NCI-H460 (cell line): ENCODE measurements at regions not wholly inside any gene's neighbourhood (a gene's known extent, or its start where the extent isn't known, plus 50 kb on each side); places are given as distances from the start of the nearest gene placed in this dataset.
"Not testable (repeated sequence)": the region's sequence is repeated elsewhere in the genome, so short reads cannot be mapped to it uniquely, and the experiment has no call there.

Experiments used
- DNase-seq: peaks from one replicate; pipeline ENCODE4 v3.0.0-alpha.2; 2016; ENCODE audit warnings: low read depth; ENCODE audit errors: extremely low read depth

DNA sequence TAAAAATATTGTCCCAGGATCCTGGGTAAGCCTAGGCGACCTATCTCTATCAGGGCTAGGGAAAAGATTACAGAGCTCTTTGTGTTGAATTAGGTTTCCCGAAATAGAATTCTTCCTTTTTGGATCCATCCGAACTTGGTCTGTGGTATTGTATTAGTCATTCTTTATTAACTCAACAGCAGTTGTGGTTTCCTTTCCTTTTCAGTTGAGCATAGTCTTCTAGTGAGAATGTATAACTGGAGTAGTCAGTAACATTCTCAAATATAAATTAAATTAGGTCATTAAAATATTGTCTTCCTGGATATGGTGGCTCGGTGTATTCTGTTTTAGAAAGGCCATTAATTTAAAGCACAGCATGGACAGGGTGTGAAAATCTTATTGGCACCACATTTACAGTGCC lies 520.4 kb downstream of the NLGN4X start:
- no peak for DNase-seq

DNA sequence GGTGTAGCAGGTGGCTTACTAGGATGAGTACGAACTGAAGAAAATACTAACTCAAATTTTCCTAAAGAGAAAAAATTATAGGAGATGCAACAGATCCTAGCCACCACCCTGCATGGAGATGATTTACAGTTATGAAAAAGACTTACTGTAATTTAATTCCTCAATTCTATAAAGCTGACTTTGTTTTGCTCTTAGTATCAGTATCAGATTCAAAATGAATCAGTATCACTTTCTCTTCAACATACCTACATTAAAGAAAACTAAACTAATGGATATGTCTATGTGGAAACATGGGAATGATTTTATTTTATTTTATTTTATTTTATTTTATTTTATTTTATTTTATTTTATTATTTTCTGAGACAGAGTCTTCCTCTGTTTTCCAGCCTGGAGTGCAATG lies 525.8 kb downstream of the NLGN4X start:
- DNase-seq: no peak

DNA sequence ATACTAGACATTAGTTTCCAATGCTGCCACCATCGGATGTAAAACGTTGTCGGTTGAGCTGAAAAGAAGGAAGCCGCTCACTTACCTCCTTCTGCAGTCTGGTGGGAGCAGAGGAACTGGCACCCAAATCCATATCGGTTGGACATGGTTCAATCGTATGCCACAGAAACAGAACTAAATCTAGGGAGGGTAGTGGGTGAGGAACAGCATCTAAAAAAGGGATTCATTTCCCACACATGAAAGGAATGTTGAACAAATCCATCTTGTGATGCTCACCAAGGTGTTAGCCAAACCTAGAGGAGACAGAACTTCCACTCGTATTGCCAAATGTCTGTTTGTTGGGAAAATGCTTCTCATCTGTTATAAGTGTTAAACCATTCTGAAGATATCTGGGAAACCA lies 532.7 kb downstream of the NLGN4X start:
- DNase-seq: no peak

DNA sequence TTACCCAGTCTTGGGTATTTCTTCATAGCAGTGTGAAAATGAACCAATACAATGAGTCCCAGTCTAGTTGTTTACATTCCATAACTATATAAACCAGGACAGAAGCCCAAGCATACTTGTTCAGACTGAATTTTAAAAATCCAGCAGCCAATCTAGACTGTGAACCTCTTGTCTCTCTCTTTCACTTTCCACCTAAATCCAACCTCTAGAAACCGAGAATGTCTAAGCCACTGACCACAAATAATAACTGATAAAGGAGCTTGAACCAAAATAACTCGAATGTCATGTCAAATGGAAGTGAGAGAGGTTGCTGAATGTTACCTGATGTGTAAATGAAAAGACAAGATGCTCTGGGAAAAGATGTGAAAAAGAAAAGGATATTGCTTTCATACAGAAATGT lies 544.7 kb downstream of the NLGN4X start:
- no peak for DNase-seq

DNA sequence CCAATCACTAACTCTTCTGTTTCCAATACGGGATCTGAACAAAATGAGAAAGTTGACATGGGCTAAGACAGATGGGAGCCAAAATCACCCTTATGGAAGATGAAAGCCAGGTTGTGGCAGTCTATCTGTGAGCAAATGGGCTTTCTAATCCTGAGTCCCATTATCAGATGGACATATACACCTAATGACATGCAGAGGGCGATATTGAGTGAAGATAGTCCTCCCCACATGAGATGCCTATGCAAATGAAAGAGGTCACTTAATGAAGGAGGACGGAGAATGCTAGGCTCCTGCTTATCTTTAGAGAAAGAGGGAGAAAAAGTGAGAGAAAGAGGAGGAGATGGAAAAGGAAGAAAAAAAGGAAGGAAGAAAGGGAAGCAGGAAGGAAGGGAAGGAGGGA lies 547.5 kb downstream of the NLGN4X start:
- no peak for DNase-seq

DNA sequence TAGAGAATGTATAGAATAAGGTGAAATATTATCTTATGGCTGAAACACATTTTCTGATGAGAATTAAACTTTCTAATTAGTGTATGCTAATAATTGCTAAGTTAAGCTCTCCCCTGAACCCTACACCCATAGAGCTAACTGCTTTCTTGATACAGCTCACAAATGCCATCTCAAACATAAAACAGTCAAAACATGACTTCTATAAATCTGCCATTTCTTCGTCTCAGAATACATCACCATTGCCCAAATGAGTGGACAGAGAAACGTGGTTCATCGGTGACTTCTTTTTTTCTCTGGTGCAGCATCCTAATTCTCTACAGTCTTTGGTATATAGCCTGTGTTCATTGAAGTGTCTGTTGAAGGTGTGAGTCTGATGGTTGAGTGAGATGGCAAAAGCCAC lies 554.6 kb downstream of the NLGN4X start:
- DNase-seq: no peak

DNA sequence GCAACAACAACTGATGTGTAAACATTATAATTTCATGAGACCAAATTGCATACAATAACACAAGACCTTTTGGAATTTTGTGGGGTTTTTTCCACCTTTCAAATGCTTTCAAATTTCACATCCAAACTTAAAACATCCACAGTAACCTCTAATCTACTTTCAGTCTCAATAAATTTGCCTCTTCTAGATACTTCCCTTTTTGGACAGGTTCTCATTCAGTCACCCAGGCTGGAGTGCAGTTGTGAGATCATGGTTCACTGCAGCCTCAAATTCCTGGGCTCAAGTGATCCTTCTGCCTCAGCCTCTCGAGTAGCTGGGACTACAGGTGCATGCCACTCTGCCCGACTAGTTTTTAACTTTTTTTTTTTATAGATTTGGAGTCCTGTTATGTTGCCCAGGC lies 556.6 kb downstream of the NLGN4X start:
- no peak for DNase-seq

DNA sequence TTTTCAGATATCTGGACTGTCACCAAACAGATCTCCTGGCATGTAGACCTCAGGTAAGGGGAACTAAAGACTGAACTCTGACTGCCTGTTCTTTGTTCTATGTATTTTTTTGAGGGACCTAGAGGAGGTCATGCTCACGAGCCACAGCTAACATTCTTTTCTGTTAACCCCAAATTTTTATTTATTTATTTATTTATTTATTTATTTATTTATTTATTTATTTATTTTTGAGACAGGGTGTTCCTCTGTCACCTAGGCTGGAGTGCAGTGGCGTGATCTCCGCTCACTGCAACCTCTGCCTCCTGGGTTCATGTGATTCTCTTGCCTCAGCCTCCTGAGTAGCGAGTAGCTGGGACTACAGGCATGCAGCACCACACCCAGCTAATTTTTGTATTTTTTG lies 562.0 kb downstream of the NLGN4X start:
- not testable (repeated sequence) for DNase-seq

DNA sequence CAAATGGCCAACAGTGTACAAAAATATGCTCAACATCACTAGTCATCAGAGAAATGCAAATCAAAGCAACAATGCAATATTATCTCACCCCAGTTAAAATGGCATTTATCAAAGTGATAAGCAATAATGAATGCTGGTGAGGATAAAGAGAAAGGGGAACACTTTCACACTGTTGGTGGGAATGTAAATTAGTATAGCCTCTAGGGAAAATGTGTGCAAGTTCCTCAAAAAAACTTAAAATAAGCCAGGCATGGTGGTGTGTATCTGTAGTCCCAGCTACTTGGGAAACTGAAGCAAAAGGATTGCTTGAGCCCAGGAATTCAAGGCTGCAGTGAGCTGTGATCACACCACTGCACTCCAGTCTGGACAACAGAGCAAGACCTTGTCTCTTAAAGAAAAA lies 572.1 kb downstream of the NLGN4X start:
- no peak for DNase-seq

DNA sequence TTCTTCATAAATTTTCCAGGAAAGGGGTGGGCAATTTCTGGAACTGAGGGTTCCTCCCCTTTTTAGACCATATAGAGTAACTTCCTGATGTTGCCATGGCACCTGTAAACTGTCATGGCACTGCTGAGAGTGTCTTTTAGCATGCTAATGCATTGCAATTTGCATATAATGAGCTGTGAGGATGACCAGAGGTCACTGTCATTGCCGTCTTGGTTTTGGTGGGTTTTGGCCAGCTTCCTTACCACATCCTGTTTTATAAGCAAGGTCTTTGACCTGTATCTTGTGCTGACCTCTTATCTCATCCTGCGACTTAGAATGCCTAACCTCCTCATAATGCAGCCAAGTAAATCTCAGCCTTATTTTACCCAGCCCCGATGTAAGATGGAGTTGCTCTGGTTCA lies 577.8 kb downstream of the NLGN4X start:
- no peak for DNase-seq

DNA sequence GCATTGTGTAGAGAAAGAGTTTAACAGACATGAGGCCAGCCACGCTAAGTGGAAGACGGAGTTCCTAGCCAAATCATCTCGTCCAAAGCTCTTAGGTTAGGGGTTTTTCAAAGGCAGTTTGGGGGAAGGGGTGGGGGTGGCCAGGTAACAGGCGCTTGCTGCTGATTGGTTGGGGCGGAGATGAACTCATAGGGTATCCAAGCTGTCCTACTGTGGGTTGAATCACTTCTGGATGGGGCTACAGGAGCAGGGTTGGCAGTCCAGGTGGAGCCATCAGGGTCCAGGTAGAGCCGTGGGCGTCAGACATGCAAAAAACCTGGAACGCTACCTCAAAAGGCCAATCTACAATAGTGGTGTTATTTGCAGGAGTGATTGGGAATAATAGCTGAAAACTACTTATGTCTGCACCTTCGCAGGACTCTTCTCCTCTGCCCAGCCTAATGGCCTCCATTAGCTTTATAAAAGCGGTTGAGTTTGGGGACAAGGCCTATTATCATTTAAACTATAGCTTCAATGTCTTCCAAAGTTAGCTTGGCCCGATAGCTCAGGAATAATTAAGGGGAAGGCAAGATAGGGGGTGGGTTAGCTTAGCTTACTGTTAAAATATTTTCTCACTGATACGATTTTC lies 579.6 kb downstream of the NLGN4X start:
- DNase-seq: no peak

DNA sequence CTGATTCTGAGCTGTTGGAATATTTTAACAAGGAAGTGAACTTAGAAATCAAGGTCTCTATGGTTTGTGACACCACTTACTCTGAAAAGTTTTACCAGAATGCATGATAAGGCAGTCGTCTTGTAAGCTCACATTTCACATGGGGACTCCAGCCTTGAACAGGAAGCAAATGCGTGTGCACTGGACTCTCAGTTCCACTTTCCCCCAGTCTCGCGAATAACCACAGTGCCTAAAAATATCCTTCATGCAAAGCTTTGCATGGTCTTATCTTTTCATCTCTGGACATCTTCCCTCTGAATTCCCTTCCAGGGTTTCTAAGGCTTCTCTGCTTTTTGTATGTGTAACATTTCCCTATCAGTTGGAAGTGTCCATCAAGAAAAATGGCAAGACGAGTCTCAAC lies 581.8 kb downstream of the NLGN4X start:
- no peak for DNase-seq

DNA sequence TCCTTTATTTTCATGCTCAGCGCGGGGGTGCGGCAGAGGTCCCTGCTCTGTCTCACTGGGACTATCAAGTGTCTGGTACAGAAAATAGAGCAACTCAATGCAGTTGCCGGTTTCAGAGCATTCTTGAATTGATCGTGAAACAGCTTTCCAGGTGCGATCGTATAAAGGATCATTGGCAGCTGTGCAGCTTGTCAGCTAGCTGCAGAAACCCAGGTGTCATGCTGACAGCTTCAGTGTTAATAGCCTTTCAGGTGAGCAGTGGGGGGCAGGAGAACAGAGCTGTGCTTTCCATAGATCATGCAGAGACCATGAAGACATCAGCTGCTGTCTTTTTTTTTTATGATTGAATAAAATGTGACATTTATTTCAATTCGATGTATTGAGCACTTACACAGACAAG lies 583.9 kb downstream of the NLGN4X start:
- no peak for DNase-seq

DNA sequence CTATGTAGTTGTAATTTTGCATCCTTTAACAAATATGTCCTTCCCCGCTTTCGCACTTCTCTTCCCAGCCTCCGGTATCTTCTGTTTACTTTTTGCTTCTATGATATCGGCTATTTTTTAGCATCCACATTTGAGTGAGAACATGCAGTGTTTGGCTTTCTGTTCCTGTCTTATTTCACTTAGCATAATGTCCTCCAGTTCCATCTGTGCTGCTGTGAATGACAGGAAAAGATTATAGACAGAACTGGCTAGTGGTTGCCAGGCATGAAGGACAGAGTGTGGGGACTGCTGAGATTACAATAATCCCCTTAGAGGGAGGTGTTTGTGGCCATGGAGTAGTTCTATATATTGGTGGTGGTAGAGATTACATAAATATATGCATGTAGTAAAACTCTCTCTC lies 588.6 kb downstream of the NLGN4X start:
- no peak for DNase-seq

DNA sequence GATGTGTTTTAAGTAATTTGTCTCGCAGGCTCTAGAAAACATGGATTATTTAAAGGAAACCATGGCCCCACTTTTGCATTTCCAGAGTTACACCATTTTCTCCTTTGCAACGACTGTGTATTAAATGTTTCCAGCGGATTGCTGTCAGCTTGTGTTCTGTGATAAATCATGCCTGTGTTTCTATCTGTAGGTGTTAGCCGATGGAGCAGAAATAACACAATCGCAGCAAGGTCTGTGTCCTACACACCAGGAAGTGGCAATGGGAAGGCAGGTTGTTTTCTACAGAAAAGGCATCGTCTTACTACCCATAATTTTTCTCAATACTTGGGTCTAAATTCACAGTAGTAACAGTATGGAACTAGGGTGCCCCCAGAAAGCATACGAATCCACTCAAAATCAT lies 590.1 kb downstream of the NLGN4X start:
- no peak for DNase-seq

DNA sequence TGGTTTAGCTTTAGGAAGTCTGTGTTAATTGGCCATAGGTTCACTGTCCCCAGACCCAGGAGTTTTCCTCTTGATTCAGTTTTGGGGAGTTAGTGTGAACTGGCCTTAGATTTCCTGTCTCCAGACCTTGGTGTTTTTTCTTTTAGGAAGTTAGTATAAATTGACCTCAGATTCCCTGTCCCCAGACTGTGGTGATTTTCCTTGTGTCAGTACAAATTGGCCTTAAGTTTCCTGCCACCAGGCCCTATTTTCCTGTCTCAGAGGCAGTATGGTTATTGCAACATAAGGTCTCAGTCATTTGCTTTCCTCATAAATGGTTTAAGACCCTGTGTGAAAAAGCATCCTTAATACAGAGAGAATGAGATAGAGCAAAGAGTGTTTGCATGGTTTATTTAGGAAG lies 595.8 kb downstream of the NLGN4X start:
- no peak for DNase-seq

DNA sequence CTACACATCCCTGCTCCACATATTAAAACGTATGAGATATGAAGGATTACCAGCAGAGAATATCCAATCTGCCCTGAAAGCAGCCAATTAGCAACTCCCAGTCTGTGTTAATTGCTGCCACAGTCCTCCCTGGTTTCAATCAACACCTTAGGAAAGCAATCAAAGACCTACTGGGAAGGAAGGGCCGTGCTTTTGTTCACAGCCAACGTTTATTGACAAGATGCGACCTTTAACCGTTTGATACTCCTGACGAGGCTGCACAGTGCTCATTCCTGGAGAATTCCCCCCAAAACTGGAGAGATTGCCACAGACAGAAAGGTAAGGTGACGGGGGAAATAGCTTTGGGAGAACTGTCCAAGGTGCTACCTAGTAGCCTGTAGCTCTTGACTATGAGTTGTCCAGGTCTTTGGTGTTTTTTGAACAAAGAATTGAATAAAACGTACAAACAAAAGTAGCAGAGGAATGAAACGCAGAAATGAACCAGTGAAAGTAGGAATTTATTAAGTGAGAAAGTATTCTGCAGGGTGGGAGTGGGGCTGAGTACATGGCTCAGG lies 596.5 kb downstream of the NLGN4X start:
- no peak for DNase-seq

DNA sequence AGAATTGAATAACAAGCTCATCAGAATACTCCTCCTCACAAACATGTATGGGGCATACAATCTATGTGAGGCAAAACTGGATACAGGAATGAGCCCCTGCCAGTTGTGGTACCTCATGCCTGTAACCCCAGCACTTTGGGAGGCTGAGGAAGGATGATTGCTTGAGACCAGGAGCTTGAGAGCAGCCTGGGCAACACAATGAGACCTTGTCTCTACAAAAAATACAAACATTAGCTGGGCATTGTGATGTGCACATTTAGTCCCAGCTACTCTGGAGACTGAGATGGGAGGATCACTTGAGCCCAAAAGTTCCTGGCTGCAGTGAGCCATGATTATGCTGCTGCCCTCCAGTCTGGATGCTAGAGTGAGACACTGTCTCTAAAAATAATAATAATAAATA lies 611.0 kb downstream of the NLGN4X start:
- no peak for DNase-seq

DNA sequence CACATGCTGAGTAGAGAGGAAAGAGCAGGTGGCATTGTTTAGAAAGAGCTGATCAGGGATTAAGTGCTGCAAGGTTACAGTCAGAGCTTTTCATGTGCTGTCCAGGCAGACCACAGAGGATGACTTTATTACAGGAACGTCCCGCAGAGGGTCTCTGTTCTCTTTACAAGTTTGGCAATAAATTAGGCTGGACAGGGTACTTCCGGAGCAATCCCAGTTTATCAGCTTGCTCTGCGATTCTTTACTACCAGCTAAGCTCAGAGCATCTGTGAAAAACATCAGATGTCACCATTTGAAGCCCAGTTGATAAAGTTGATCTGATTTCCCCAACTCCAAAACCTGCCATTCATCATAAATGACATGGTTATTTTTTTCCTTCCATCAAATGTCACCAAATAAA lies 633.1 kb downstream of the NLGN4X start:
- DNase-seq: no peak

DNA sequence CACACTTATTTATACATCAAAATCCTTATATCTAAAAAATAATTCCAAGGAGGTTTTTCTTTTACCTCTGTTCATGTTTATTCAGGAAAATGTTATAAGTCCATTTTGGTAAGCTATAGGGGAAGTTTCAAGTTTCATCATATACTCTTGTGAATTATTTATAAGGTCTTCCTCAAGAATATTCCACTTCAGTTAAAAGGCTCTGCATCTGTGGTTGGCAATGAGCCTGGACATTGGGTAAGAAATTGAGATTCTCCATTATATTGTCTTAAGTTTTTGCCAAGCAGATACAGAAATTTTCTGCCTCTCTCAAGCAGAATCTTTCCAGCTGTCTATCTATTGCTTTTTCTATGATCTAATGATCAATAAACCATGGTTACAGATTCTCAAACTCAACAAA lies 641.9 kb downstream of the NLGN4X start:
- DNase-seq: no peak

DNA sequence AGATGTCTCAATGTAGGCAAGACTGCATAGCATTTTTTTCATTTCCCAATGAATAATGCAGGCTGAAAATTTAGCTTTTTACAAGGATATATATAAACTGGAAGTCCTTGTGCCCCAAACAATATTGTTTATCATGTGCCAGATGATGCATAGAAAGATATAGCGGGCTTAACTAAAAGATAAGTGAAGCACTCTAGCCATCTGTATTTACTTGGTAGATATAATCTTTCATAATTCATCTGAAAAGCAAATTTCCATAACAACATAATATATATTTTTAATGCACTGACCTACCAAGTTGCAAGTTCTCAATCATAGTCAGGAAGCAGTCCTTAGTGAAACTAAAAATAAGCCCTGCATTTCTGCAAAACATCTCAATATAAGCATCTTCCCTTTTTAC lies 653.3 kb downstream of the NLGN4X start:
- DNase-seq: no peak

DNA sequence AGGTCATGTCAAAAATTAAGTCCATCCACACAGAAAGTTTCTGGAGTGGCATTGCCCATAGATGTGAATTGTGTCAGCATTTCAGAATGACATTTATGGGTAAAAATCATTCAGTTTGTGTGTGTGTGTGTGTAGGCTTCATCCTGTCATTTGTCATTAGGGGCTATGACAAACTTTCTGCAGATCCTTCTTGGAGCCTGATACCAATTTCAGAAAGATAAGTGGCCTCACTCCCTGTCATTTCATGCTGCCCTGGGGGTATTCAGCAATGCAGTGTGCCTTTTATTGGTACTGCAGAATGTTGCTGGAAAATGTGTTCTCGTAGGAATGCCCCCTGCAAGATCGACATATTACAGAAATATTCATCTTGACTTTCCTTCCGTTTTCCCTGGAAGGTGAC lies 659.7 kb downstream of the NLGN4X start:
- DNase-seq: no peak

DNA sequence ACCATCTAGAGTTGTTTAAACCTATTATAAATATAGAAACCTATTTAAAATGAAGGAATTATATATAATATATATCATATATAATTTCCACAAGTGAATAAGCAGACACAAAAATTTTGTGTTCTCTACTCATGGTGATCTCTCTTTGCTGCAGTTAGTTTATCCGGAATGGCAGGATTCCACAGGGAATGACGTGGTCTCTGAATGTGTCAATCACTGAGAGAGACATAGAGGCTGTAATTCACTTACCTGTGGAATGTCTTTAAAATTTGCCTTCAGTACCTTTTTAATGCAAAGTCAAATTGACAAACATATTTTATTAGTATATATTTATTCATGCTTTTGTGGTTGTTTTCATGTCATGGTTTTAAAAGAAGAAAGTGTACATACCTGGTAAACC lies 669.3 kb downstream of the NLGN4X start:
- no peak for DNase-seq
